CD14-positive monocyte (primary cell): ENCODE measurements at regions not wholly inside any gene's neighbourhood (a gene's known extent, or its start where the extent isn't known, plus 50 kb on each side); places are given as distances from the start of the nearest gene placed in this dataset.

Experiments
- DNase-seq, 3 donors: peaks; one replicate each; pipeline ENCODE4 v3.0.0-alpha.2; 2011 to 2022
- H2AFZ ChIP-seq: 2 replicates; pipeline ENCODE4 v1.6.0; 2012; ENCODE audit warnings: mild to moderate bottlenecking, low read depth, low read length, inconsistent platforms; ENCODE audit not compliant: insufficient read depth, poor library complexity, severe bottlenecking
- H3K27ac ChIP-seq, 2 donors: 1 replicate in 1 of 2; 2 replicates in 1 of 2; pipeline ENCODE4 v1.5.1; 2012 to 2013; ENCODE audit warnings: low read length in 2 of 2, control low read depth in 1 of 2, inconsistent platforms in 1 of 2, low read depth in 1 of 2, mild to moderate bottlenecking in 1 of 2
- H3K27me3 ChIP-seq, 2 donors: one replicate each; pipeline versions ENCODE4 v1.6.0 to v1.6.1; 2011 to 2013; ENCODE audit warnings: low read length in 2 of 2; ENCODE audit not compliant: control insufficient read depth in 2 of 2, insufficient read depth in 2 of 2
- H3K36me3 ChIP-seq, 2 donors: replicated peaks in 1 of 2; 1 replicate in 1 of 2; 2 replicates in 1 of 2; pipeline versions ENCODE4 v1.5.1 to v1.6.1; 2012 to 2013; ENCODE audit warnings: low read length in 2 of 2, control low read depth in 1 of 2, inconsistent platforms in 1 of 2, mild to moderate bottlenecking in 1 of 2; ENCODE audit not compliant: insufficient read depth in 2 of 2, control insufficient read depth in 1 of 2
- H3K4me1 ChIP-seq, 2 donors: 1 replicate in 1 of 2; 2 replicates in 1 of 2; pipeline versions ENCODE4 v1.5.1 to v1.6.1; 2012 to 2013; ENCODE audit warnings: low read length in 2 of 2, control low read depth in 1 of 2, inconsistent platforms in 1 of 2, mild to moderate bottlenecking in 1 of 2, moderate library complexity in 1 of 2; ENCODE audit not compliant: insufficient read depth in 2 of 2, control insufficient read depth in 1 of 2
- H3K4me2 ChIP-seq: replicated peaks from 2 replicates; pipeline ENCODE3; 2012; ENCODE audit warnings: low read length, moderate library complexity, mild to moderate bottlenecking; ENCODE audit not compliant: poor library complexity, severe bottlenecking; ENCODE audit errors: extremely low read depth
- H3K4me3 ChIP-seq, 3 experiments: fragments of 200-600 bp in 1 of 3; sonication (generic) in 1 of 3; replicated peaks in 1 of 3; 1 replicate in 2 of 3; 2 replicates in 1 of 3; pipeline ENCODE4 v1.5.1; 2011 to 2013; ENCODE audit warnings: low read length in 3 of 3, mild to moderate bottlenecking in 3 of 3, control low read depth in 2 of 3, low read depth in 2 of 3, inconsistent platforms in 1 of 3, moderate library complexity in 1 of 3
- H3K79me2 ChIP-seq: 2 replicates; pipeline ENCODE4 v1.6.0; 2012; ENCODE audit warnings: mild to moderate bottlenecking, control low read depth, inconsistent platforms, low read length, moderate library complexity; ENCODE audit not compliant: insufficient read depth
- H3K9ac ChIP-seq: 2 replicates; pipeline ENCODE4 v1.6.0; 2017; ENCODE audit warnings: low read length, mild to moderate bottlenecking; ENCODE audit not compliant: insufficient read depth, poor library complexity, severe bottlenecking
- H3K9me3 ChIP-seq, 2 donors: replicated peaks in 1 of 2; 1 replicate in 1 of 2; 2 replicates in 1 of 2; pipeline versions ENCODE4 v1.5.1 to v1.6.1; 2012 to 2013; ENCODE audit warnings: low read length in 2 of 2, control low read depth in 1 of 2; ENCODE audit not compliant: control insufficient read depth in 1 of 2, insufficient read depth in 1 of 2
- H4K20me1 ChIP-seq: 2 replicates; pipeline ENCODE4 v1.6.0; 2012; ENCODE audit warnings: mild to moderate bottlenecking, low read length, control low read depth, moderate library complexity; ENCODE audit not compliant: insufficient read depth
- H3K27ac Mint-ChIP-seq, 7 donors: one replicate each; pipeline ENCODE4 v1.8.0; 2020; ENCODE audit warnings: mild to moderate bottlenecking in 7 of 7, mixed read lengths in 7 of 7, moderate library complexity in 6 of 7, inconsistent platforms in 2 of 7
- H3K27me3 Mint-ChIP-seq, 3 donors: one replicate each; pipeline ENCODE4 v1.8.0; 2021 to 2022; ENCODE audit warnings: low read depth in 3 of 3, mild to moderate bottlenecking in 3 of 3, mixed read lengths in 3 of 3, moderate library complexity in 3 of 3, inconsistent platforms in 1 of 3
- H3K36me3 Mint-ChIP-seq, 2 donors: one replicate each; pipeline ENCODE4 v1.8.0; 2020; ENCODE audit warnings: mixed read lengths in 2 of 2, inconsistent platforms in 1 of 2, mild to moderate bottlenecking in 1 of 2
- H3K4me1 Mint-ChIP-seq: one replicate; pipeline ENCODE4 v1.8.0; 2020; ENCODE audit warnings: mild to moderate bottlenecking, mixed read lengths
- H3K4me3 Mint-ChIP-seq, 2 donors: one replicate each; pipeline ENCODE4 v1.8.0; 2020; ENCODE audit warnings: mild to moderate bottlenecking in 2 of 2, mixed read lengths in 2 of 2, moderate library complexity in 1 of 2
- H3K9me3 Mint-ChIP-seq, 7 donors: one replicate each; pipeline ENCODE4 v1.8.0; 2020 to 2022; ENCODE audit warnings: mixed read lengths in 7 of 7, mild to moderate bottlenecking in 6 of 7, moderate library complexity in 6 of 7, inconsistent platforms in 2 of 7
- WGBS: methylation state at CpG from one replicate; pipeline ENCODE4 v1.1.5; 2013; ENCODE audit warnings: missing lambda C conversion rate; ENCODE audit not compliant: insufficient coverage; 5-methylcytosine and 5-hydroxymethylcytosine counted together
- intact Hi-C, 2 donors: fragments of 100-400 bp; cut with micrococcal nuclease; formaldehyde crosslinking; loops; one replicate each; pipeline versions ENCODE4 v1.15.0 to v1.15.1; 2023
- TF ChIP-seq, protein P1 (sequence below): fragments of 200-600 bp; IDR thresholded peaks from one replicate; pipeline ENCODE4 v1.8.0; 2022; ENCODE audit warnings: antibody characterized with exemption, mild to moderate bottlenecking

DNA sequence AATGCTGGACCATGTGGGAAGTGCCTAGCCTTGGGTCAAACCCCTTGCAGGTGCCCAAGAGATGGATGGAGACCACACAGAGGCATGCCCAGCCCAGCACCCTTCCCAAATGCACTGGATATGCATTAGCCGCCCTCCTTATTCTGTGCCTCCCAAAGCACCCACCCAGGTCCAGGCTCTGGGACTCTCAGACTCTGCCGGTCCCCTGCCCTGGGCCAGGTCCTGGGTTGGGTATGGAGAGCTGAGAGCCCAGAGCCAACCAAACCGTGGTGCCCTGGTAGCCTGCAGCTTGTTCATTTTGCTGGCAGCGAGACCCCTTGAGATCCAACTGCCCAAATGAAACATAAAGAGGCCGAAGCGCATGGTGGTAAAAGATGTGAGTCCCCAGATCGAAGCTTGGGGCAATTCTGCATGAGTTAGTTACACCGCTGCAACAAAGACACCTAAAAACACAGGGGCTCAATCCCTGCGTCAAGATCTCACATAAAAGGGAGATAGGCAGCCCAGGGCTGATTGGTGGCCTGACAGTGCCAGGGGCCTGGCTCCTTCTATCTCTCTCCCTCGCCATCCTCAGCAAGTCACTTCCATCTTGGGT lies 61.5 kb downstream of the MYEOV start:
- Mint-ChIP-seq H3K27me3 (peaks cover 0 to 10% (median 5%) of the 10 kb centered on the region in 3 donors), H3K36me3 (no peaks in the 10 kb centered on the region), H3K9me3 (peaks cover 0 to 10% (median 9%) of the 10 kb centered on the region in 7 donors), H3K27ac (no peak overlapping the region), H3K4me3 (no peak overlapping the region), H3K4me1 (peaks cover 6% of the 10 kb centered on the region)
- Histone ChIP-seq H3K4me1 (no peaks in the 10 kb centered on the region), H3K9ac (no peak overlapping the region), H3K27ac (no peak overlapping the region), H3K4me2 (no peak overlapping the region), H4K20me1 (no peaks in the 10 kb centered on the region), H3K79me2 (no peaks in the 10 kb centered on the region), H2AFZ (no peak overlapping the region), H3K36me3 (no peaks in the 10 kb centered on the region), H3K4me3 (no peak overlapping the region), H3K27me3 (no peaks in the 10 kb centered on the region), H3K9me3 (peaks cover 5 to 16% of the 10 kb centered on the region in 2 donors)
- intact Hi-C loops, result no loop called here
- DNase-seq, result no peak
- TF ChIP-seq, protein P1, sequence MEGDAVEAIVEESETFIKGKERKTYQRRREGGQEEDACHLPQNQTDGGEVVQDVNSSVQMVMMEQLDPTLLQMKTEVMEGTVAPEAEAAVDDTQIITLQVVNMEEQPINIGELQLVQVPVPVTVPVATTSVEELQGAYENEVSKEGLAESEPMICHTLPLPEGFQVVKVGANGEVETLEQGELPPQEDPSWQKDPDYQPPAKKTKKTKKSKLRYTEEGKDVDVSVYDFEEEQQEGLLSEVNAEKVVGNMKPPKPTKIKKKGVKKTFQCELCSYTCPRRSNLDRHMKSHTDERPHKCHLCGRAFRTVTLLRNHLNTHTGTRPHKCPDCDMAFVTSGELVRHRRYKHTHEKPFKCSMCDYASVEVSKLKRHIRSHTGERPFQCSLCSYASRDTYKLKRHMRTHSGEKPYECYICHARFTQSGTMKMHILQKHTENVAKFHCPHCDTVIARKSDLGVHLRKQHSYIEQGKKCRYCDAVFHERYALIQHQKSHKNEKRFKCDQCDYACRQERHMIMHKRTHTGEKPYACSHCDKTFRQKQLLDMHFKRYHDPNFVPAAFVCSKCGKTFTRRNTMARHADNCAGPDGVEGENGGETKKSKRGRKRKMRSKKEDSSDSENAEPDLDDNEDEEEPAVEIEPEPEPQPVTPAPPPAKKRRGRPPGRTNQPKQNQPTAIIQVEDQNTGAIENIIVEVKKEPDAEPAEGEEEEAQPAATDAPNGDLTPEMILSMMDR, result no peak
- WGBS, result 83% methylated on average over 3 of the region's 10 CpGs

DNA sequence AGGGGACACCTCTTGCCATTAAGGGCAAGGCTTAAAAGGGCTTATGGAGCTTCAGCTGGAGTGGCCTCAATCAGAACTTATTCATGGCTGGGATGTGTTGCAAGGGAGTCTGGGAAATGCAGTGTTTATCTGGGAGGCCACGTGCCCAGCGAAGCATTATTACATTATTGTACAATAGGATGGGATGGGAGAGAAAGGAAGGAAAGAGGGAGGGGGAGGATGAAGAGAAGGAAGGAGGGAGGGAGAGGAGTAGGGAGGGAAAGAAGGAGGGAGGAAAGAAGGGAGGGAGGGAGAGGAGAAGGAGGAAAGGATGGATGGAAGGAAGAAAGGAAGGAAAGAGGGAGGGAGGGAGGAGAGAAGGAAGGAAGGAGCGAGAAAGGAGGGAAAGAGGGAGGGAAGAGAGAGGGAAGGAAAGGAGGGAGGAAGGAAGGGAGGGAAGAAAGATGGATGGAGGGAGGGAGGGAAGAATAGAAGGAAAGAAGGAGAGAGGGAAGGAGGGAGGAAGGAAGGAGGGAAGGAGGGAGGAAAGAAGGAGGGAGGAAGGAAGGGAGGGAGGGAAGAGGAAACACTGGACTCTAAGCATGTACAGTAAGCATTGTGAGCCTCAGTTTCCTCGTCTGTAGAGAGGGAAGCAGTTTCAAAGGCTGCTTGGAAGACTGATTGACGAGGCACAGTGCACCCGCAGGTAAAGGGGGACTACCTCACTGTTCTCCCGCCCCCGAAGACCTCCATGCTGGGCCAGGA lies 62.2 kb downstream of the MYEOV start:
- Mint-ChIP-seq H3K27ac (no peak overlapping the region), H3K4me3 (no peak overlapping the region), H3K36me3 (no peaks in the 10 kb centered on the region), H3K27me3 (peaks cover 0 to 10% (median 5%) of the 10 kb centered on the region in 3 donors), H3K9me3 (peaks cover 0 to 10% (median 9%) of the 10 kb centered on the region in 7 donors), H3K4me1 (peaks cover 6% of the 10 kb centered on the region)
- H3K27me3 ChIP-seq, result no peaks in the 10 kb centered on the region
- no peak overlapping the region for H3K4me2 ChIP-seq
- H3K27ac ChIP-seq, result no peak overlapping the region
- no peaks in the 10 kb centered on the region for H3K79me2 ChIP-seq
- no peak overlapping the region for H3K4me3 ChIP-seq
- H3K36me3 ChIP-seq, result no peaks in the 10 kb centered on the region
- H4K20me1 ChIP-seq, result no peaks in the 10 kb centered on the region
- peaks cover 5 to 16% of the 10 kb centered on the region in 2 donors for H3K9me3 ChIP-seq
- 84% methylated on average over 7 of the region's 8 CpGs for WGBS
- TF ChIP-seq, protein P1, result no peak
- H3K9ac ChIP-seq, result no peak overlapping the region
- H3K4me1 ChIP-seq, result no peaks in the 10 kb centered on the region
- DNase-seq, result no peak
- no peak overlapping the region for H2AFZ ChIP-seq
- intact Hi-C loops, result no loop called here
